Panc1 (cell line): ENCODE measurements at regions not wholly inside any gene's neighbourhood (a gene's known extent, or its start where the extent isn't known, plus 50 kb on each side); places are given as distances from the start of the nearest gene placed in this dataset.

Experiments
- ATAC-seq: fragments of 200-7000 bp; cut with Tn5 transposase; 2 replicates; pipeline ENCODE4 v1.9.1; 2020; ENCODE audit warnings: mild to moderate bottlenecking, moderate library complexity
- BruUV-seq: library from RNA; stranded (reverse); fragments of 400-500 nt; replicated peaks from 2 replicates; lab custom pipeline; 2021; lab: Mats Ljungman, UMichigan
- CTCF ChIA-PET: fragments of 300-600 bp; sonication (Branson Sonifier 250); formaldehyde crosslinking; loops from one replicate; lab custom pipeline; 2022; ENCODE audit warnings: antibody characterized with exemption; lab: Charles Lee
- POLR2A ChIA-PET: fragments of 300-600 bp; sonication (Branson Sonifier 250); formaldehyde crosslinking; loops from one replicate; lab custom pipeline; 2022; ENCODE audit warnings: antibody characterized with exemption; lab: Charles Lee
- DNase-seq: peaks from one replicate; pipeline ENCODE4 v3.0.0-alpha.2; 2010; ENCODE audit warnings: low read depth, low spot score
- H3K27ac ChIP-seq: 2 replicates; pipeline ENCODE4 v1.5.1; 2011; ENCODE audit warnings: mild to moderate bottlenecking, low read length, inconsistent platforms
- H3K27me3 ChIP-seq: fragments of 200-500 bp; sonication (Bioruptor generic); 2 replicates; pipeline ENCODE4 v1.6.0; 2014; ENCODE audit warnings: low read length, inconsistent platforms; ENCODE audit not compliant: control insufficient read depth, insufficient read depth
- H3K36me3 ChIP-seq: fragments of 200-500 bp; sonication (Bioruptor generic); 2 replicates; pipeline ENCODE4 v1.5.1; 2014; ENCODE audit warnings: inconsistent platforms, mild to moderate bottlenecking, low read length, moderate library complexity; ENCODE audit not compliant: control insufficient read depth, insufficient read depth
- H3K4me1 ChIP-seq: 2 replicates; pipeline ENCODE4 v1.5.1; 2011; ENCODE audit warnings: inconsistent platforms, mild to moderate bottlenecking, low read length, moderate library complexity; ENCODE audit not compliant: control insufficient read depth, insufficient read depth
- H3K4me3 ChIP-seq, 2 experiments: 2 replicates each; pipeline ENCODE4 v1.5.1; 2011 to 2012; ENCODE audit warnings: low read depth in 2 of 2, low read length in 2 of 2, mild to moderate bottlenecking in 2 of 2, inconsistent platforms in 1 of 2, moderate library complexity in 1 of 2
- H3K9me3 ChIP-seq: fragments of 200-500 bp; sonication (Bioruptor generic); 2 replicates; pipeline ENCODE4 v1.5.1; 2014; ENCODE audit warnings: low read depth, mild to moderate bottlenecking, inconsistent platforms, low read length, moderate library complexity; ENCODE audit not compliant: control insufficient read depth, insufficient read depth
- CTCF ChIP-seq: fragments of 450-650 bp; IDR thresholded peaks from 2 replicates; pipeline ENCODE4 v1.5.1; 2017; ENCODE audit warnings: mild to moderate bottlenecking
- POLR2AphosphoS5 ChIP-seq: IDR thresholded peaks from 2 replicates; pipeline ENCODE4 v1.6.1; 2012; ENCODE audit warnings: mild to moderate bottlenecking, low read depth, low read length, moderate library complexity
- REST ChIP-seq, 2 experiments: IDR thresholded peaks; 2 replicates each; pipeline ENCODE4 v1.6.1; 2011 to 2012; ENCODE audit warnings: low read depth in 2 of 2, control low read depth in 1 of 2, low read length in 1 of 2, mild to moderate bottlenecking in 1 of 2, moderate library complexity in 1 of 2; ENCODE audit not compliant: insufficient read depth in 1 of 2
- SIN3A ChIP-seq: IDR thresholded peaks from 2 replicates; pipeline ENCODE4 v1.6.1; 2012; ENCODE audit warnings: low read depth, mild to moderate bottlenecking, low read length, moderate library complexity, borderline replicate concordance; ENCODE audit not compliant: insufficient read depth
- TCF7L2 ChIP-seq: IDR thresholded peaks from 2 replicates; pipeline ENCODE4 v1.6.1; 2011; ENCODE audit warnings: mild to moderate bottlenecking, low read depth, low read length, inconsistent platforms
- in situ Hi-C: cut with HindIII; loops from 2 replicates; pipeline ENCODE4 v1.10.0; 2016; ENCODE audit warnings: low sequenced_read_pairs, low pct_unique_long_range_greater_than_20kb
- intact Hi-C: fragments of 100-400 bp; cut with micrococcal nuclease; formaldehyde crosslinking; loops from one replicate; pipeline ENCODE4 v1.10.0; 2022; ENCODE audit not compliant: unreplicated experiment

GRCh38 chr1:47699492-47700235 is 261.8 kb downstream of the FOXD2 start:
- Histone ChIP-seq H3K9me3 (no peaks in the 10 kb centered on the region), H3K36me3 (no peaks in the 10 kb centered on the region), H3K27me3 (no peaks in the 10 kb centered on the region), H3K4me1 (0 out of 2 replicates have a peak, but pooled peaks cover 3% of the 10 kb centered on the region), H3K27ac (no peak overlapping the region), H3K4me3 (no peak overlapping the region)
- TF ChIP-seq CTCF: no peak
- TF ChIP-seq SIN3A: no peak
- no peak for TF ChIP-seq REST (IDR thresholded peaks at IDR 0.05; ENCODE audit: insufficient read depth in 1 of 2, low read depth in 2 of 2, low read length in 1 of 2)
- no peak for TF ChIP-seq TCF7L2
- TF ChIP-seq POLR2AphosphoS5: no peak
- CTCF ChIA-PET: no interaction called here
- DNase-seq (no peak), ATAC-seq (no peak)
- in situ Hi-C loops (no loop called here), intact Hi-C loops (no loop called here)
- no TSS peak for BruUV-seq
- POLR2A ChIA-PET: no interaction called here

- BruUV-seq: no TSS peak
- no peak overlapping the region for H3K27ac ChIP-seq
- H3K4me1 ChIP-seq: 0 out of 2 replicates have a peak, but pooled peaks cover 3% of the 10 kb centered on the region
- no peak for DNase-seq
- in situ Hi-C loops (no loop called here), intact Hi-C loops (no loop called here)
- H3K4me3 ChIP-seq: no peak overlapping the region
- no peaks in the 10 kb centered on the region for H3K36me3 ChIP-seq
- TF ChIP-seq POLR2AphosphoS5 (no peak), TCF7L2 (no peak), REST (IDR thresholded peaks at IDR 0.05; ENCODE audit: insufficient read depth in 1 of 2, low read depth in 2 of 2, low read length in 1 of 2) (no peak), SIN3A (no peak), CTCF (no peak)
- no peaks in the 10 kb centered on the region for H3K27me3 ChIP-seq
- H3K9me3 ChIP-seq: no peaks in the 10 kb centered on the region
- ATAC-seq: no peak
- POLR2A ChIA-PET: no interaction called here
- CTCF ChIA-PET: no interaction called here
Observed at GRCh38 chr1:47701283-47701682, 263.4 kb downstream of the FOXD2 start.
